Activated CD4-positive, alpha-beta memory T cell treated with anti-CD3 and anti-CD28 coated beads, Interleukin-2, amount 10 ng/mL, durations not matched to agents 7 days and 5 days (primary cell): ENCODE measurements at regions not wholly inside any gene's neighbourhood (a gene's known extent, or its start where the extent isn't known, plus 50 kb on each side); places are given as distances from the start of the nearest gene placed in this dataset.

Source experiments
- CTCF ChIA-PET: fragments of 350-600 bp; sonication (Branson Sonifier 250); formaldehyde crosslinking; loops from one replicate; lab custom pipeline; 2021; ENCODE audit warnings: antibody characterized with exemption, inconsistent platforms; lab: Charles Lee
- POLR2A ChIA-PET: fragments of 350-600 bp; sonication (Branson Sonifier 250); formaldehyde crosslinking; loops from one replicate; lab custom pipeline; 2021; ENCODE audit warnings: antibody characterized with exemption; lab: Charles Lee
- DNase-seq: peaks from one replicate; pipeline ENCODE4 v3.0.0-alpha.2; 2020
- H3K27ac Mint-ChIP-seq: one replicate; pipeline ENCODE4 v1.8.0; 2021; ENCODE audit warnings: mild to moderate bottlenecking, mixed read lengths
- H3K27me3 Mint-ChIP-seq: one replicate; pipeline ENCODE4 v1.8.0; 2021; ENCODE audit warnings: mixed read lengths
- H3K36me3 Mint-ChIP-seq: one replicate; pipeline ENCODE4 v1.8.0; 2021; ENCODE audit warnings: low read depth, mixed read lengths
- H3K4me1 Mint-ChIP-seq: one replicate; pipeline ENCODE4 v1.8.0; 2021; ENCODE audit warnings: mixed read lengths
- H3K4me3 Mint-ChIP-seq: one replicate; pipeline ENCODE4 v1.8.0; 2021; ENCODE audit warnings: mild to moderate bottlenecking, mixed read lengths
- H3K9me3 Mint-ChIP-seq: one replicate; pipeline ENCODE4 v1.8.0; 2021; ENCODE audit warnings: mixed read lengths

DNA sequence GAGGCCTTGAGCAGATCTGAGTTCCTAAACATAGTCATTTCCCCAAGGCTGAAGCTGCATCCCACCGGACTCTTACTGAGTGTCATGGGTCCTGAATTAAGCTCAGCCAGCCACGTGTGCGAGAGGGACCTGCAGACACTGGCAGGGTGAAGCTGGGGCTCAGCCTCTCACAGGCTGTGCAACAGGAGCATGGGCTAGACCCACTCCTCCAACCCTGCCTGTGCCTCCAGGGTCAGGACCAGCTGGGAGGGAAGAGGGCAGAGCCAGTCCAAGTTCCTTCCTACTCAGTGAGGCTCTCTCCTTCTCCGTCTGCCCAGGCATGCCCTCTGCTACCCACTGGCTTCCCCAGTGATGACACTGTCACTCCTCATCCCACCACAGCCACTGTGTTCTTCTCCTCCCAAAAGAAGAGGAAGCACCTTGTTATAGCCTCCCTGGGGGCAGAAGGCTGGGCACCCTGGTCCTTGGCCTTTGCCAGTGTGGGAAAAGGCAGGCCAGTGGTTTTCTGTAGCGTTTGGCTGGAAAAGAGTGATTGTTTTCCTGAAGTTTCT lies 78.9 kb downstream of the KCNF1 start:
- Mint-ChIP-seq H3K4me3 (no peak overlapping the region), H3K9me3 (no peaks in the 10 kb centered on the region), H3K27me3 (no peaks in the 10 kb centered on the region), H3K4me1 (no peaks in the 10 kb centered on the region), H3K36me3 (no peaks in the 10 kb centered on the region), H3K27ac (no peak overlapping the region)
- ChIA-PET CTCF (no interaction called here), POLR2A (no interaction called here)
- no peak for DNase-seq

DNA sequence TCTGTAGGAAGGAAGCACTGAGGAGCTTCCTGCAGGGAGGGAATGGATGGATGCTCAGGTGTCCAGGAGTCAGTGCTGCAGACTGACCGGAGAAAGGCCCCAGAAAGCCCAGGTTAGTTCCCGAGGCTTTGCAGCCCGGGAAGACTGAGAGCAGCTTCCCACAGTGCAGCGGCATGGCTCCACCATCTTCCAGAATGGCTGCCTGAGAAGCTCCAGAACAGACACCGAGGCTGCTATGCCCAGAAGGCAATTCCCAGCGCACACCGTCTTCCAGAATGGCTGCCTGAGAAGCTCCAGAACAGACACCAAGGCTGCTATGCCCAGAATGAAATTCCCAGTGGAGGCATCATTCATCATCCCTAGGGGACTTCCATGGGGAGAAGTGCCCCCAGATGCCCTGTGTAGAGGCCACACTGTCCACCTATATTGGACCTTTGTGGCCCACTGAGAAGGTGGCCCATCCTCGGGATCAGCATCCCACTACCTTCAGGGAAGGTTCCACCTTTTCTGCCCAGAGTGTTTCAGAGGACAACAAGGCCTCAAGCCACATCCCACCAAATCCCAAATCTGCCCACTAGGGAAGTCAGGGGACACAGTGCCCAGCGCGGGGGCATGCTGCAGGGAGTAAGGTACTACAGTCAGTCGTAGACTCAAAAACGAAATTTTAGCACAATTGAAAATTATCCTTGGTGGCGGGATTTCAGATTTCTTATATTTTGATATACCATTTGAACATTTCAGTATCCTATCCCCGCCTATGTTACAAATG lies 80.5 kb downstream of the KCNF1 start:
- no peaks in the 10 kb centered on the region for H3K4me1 Mint-ChIP-seq
- no peak overlapping the region for H3K4me3 Mint-ChIP-seq
- no peak overlapping the region for H3K27ac Mint-ChIP-seq
- no peak for DNase-seq
- POLR2A ChIA-PET = interaction anchor here (0.6 kb wide), 1 partner anchor 281 kb away, joined by 3 read pairs; no protein-coding TSS in a partner anchor
- no peaks in the 10 kb centered on the region for H3K9me3 Mint-ChIP-seq
- no peaks in the 10 kb centered on the region for H3K27me3 Mint-ChIP-seq
- no peaks in the 10 kb centered on the region for H3K36me3 Mint-ChIP-seq
- CTCF ChIA-PET = no interaction called here

DNA sequence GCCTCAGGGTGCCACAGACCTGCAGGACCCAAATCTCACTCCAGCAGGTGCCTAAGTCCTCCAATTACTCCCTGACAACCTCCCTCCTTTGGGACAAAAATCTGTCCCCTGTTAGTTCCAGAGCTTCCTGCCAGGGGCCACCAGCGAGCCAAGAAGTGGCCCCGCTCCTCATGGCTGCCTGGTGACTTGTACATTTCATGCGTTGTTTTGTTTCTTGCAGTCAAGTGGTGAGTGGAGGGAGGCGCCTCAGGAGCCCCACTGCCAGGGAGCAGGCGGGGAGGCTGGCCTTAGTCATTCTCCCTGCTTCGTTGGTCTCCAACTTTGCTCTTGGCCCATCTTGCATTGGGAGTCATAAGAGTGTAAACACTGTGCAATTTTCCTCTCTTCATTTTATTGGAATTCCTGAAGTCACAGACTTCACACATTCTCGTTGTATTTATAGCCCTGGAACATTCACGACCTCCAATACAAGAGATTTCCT lies 81.3 kb downstream of the KCNF1 start:
- no peaks in the 10 kb centered on the region for H3K9me3 Mint-ChIP-seq
- no peak for DNase-seq
- CTCF ChIA-PET = no interaction called here
- H3K27me3 Mint-ChIP-seq = no peaks in the 10 kb centered on the region
- POLR2A ChIA-PET = no interaction called here
- no peaks in the 10 kb centered on the region for H3K36me3 Mint-ChIP-seq
- no peak overlapping the region for H3K27ac Mint-ChIP-seq
- H3K4me3 Mint-ChIP-seq = no peak overlapping the region
- H3K4me1 Mint-ChIP-seq = no peaks in the 10 kb centered on the region

- no peak overlapping the region for H3K27ac Mint-ChIP-seq
- H3K4me1 Mint-ChIP-seq = no peaks in the 10 kb centered on the region
- POLR2A ChIA-PET = no interaction called here
- CTCF ChIA-PET = no interaction called here
- no peaks in the 10 kb centered on the region for H3K9me3 Mint-ChIP-seq
- no peak for DNase-seq
- H3K4me3 Mint-ChIP-seq = no peak overlapping the region
- no peaks in the 10 kb centered on the region for H3K27me3 Mint-ChIP-seq
- no peaks in the 10 kb centered on the region for H3K36me3 Mint-ChIP-seq
Measured at GRCh38 chr2:10995366-10995970, 83.7 kb downstream of the KCNF1 start.

DNA sequence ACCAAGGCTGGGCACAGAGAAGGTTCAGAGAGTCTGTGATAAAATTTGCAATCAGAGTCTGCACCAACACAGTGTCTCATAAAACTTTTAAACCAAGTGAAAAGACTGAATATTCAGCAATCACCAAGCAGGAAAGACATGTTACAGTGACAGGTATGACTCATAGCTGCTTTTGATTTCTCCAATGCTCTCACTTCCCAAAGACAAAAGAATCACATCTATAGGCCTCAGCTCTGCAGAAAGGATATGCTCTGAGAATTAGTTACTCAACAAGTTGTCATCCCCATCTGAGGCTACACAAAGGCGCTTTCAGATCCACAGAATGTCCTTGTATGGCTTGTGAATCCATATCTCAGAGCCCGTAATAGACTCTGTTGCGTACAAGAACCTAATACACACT lies 92.5 kb downstream of the KCNF1 start:
- no peak for DNase-seq
- Mint-ChIP-seq H3K27ac (no peak overlapping the region), H3K4me1 (no peaks in the 10 kb centered on the region), H3K36me3 (no peaks in the 10 kb centered on the region), H3K9me3 (no peaks in the 10 kb centered on the region), H3K27me3 (peaks cover 3% of the 10 kb centered on the region), H3K4me3 (no peak overlapping the region)
- POLR2A ChIA-PET = no interaction called here
- CTCF ChIA-PET = no interaction called here

GRCh38 chr2:11005032-11005431 lies 93.3 kb downstream of the KCNF1 start:
- no peaks in the 10 kb centered on the region for H3K4me1 Mint-ChIP-seq
- H3K27ac Mint-ChIP-seq = no peak overlapping the region
- H3K4me3 Mint-ChIP-seq = no peak overlapping the region
- H3K9me3 Mint-ChIP-seq = no peaks in the 10 kb centered on the region
- peaks cover 3% of the 10 kb centered on the region for H3K27me3 Mint-ChIP-seq
- ChIA-PET POLR2A (no interaction called here), CTCF (no interaction called here)
- no peaks in the 10 kb centered on the region for H3K36me3 Mint-ChIP-seq
- no peak for DNase-seq

DNA sequence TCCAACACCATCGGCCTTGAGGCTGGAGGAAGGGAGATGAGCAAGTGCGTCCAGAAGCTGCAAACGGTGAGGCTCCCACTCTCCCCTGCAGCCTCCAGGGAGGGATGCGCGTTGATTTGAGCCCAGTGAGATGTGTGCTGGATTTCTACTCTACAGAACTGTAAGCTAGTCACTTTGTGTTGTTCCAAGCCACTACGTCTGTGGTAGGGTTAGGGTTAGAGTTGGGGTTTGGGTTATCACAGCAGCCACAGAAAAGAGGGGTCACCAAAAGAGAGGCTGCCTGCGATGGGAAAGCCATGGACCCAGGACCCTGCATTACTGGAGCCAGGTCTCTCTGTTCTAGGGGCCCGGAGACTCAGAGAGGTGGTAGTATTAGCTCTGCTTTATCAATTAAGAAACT lies 94.5 kb downstream of the KCNF1 start:
- CTCF ChIA-PET = no interaction called here
- DNase-seq = no peak
- POLR2A ChIA-PET = no interaction called here
- H3K36me3 Mint-ChIP-seq = no peaks in the 10 kb centered on the region
- H3K4me1 Mint-ChIP-seq = no peaks in the 10 kb centered on the region
- H3K4me3 Mint-ChIP-seq = no peak overlapping the region
- no peak overlapping the region for H3K27ac Mint-ChIP-seq
- peaks cover 3% of the 10 kb centered on the region for H3K9me3 Mint-ChIP-seq
- peaks cover 3% of the 10 kb centered on the region for H3K27me3 Mint-ChIP-seq

DNA sequence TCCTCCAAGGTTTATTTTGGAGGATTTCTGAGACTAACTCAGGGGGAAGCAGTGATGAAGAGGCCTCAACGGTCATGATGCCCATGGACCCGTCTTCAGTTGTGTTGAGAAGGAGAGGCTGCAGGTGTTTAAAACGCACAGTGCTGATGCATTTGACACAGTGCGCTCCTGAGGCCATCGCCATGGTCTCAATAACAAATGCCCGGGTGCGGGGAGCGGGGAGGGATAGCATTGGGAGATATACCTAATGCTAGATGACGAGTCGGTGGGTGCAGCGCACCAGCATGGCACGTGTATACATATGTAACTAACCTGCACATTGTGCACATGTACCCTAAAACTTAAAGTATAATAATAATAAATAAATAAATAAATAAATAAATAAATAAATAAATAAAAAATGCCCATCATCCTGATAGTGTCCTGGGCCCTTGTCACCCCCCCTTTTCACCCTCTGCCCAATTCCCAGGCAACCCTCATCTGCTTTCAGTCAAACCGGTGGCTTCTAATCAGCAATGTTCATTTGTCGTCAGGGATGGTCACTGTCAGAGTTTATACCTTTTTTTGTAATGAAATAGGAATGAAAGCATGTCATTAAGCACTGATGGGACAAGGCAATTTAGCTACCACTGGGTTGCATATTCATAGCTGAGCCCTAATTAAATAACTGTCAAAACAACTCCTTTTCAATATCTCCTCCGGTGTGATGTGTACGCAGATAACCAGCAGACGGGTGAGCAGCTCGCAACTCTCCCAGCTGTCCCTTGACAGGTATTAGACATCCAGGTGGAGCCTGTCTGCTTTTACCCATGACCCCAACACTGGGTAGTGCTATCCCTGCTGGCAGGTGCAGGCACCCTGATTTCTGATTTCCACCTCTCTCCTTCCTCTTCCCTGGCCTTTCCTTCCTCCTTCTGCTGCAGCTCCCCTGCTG lies 95.9 kb downstream of the KCNF1 start:
- DNase-seq = no peak
- POLR2A ChIA-PET = no interaction called here
- Mint-ChIP-seq H3K36me3 (no peaks in the 10 kb centered on the region), H3K27ac (no peak overlapping the region), H3K4me3 (no peak overlapping the region), H3K27me3 (peaks cover 3% of the 10 kb centered on the region), H3K4me1 (no peaks in the 10 kb centered on the region), H3K9me3 (peaks cover 3% of the 10 kb centered on the region)
- CTCF ChIA-PET = no interaction called here

DNA sequence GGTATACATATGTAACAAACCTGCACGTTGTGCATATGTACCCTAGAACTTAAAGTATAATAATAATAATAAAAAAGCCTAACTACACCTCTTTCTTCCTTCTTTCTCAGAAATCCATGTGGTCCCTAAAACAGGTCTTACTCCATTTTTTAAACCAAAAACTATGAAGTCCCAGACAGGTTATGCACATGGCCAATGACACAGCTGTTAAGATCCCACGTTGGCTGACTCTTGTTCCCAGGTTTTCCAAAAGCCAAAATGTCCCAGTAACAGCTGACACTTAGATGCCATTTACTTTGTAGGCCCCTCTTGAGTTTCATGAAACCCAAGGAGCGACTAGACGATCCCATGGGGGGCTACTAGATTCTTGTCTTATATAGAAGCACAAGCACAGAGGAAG lies 97.0 kb downstream of the KCNF1 start:
- ChIA-PET POLR2A (no interaction called here), CTCF (no interaction called here)
- no peaks in the 10 kb centered on the region for H3K4me1 Mint-ChIP-seq
- no peaks in the 10 kb centered on the region for H3K36me3 Mint-ChIP-seq
- DNase-seq = no peak
- no peak overlapping the region for H3K27ac Mint-ChIP-seq
- H3K4me3 Mint-ChIP-seq = no peak overlapping the region
- peaks cover 3% of the 10 kb centered on the region for H3K9me3 Mint-ChIP-seq
- H3K27me3 Mint-ChIP-seq = peaks cover 2% of the 10 kb centered on the region

- no peak overlapping the region for H3K4me3 Mint-ChIP-seq
- no peaks in the 10 kb centered on the region for H3K36me3 Mint-ChIP-seq
- H3K27me3 Mint-ChIP-seq = peaks cover 2% of the 10 kb centered on the region
- ChIA-PET CTCF (no interaction called here), POLR2A (no interaction called here)
- no peaks in the 10 kb centered on the region for H3K4me1 Mint-ChIP-seq
- H3K9me3 Mint-ChIP-seq = peaks cover 3% of the 10 kb centered on the region
- H3K27ac Mint-ChIP-seq = no peak overlapping the region
- no peak for DNase-seq
Measured at GRCh38 chr2:11009176-11009575, 97.4 kb downstream of the KCNF1 start.

DNA sequence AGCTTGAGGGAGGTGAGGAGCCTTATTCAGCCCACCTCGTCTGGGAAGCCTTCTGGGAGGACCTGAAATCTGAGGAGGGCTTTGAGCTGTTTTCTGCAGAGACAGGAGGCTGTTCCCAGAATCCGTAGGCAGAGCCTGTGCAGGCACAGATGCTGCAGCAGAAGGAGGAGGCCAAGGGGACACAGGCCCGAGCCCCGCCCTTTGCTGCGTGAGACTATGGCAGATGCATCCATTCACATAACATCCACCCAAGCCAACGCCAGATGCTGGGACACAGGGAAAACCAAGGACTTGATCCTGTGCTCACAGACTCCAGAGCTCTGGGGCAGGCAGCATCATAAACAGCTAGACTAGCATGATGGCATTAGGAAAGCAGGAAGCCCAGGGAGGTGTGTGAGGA lies 98.2 kb downstream of the KCNF1 start:
- DNase-seq = no peak
- H3K27ac Mint-ChIP-seq = no peak overlapping the region
- no peaks in the 10 kb centered on the region for H3K36me3 Mint-ChIP-seq
- no peaks in the 10 kb centered on the region for H3K4me1 Mint-ChIP-seq
- POLR2A ChIA-PET = no interaction called here
- CTCF ChIA-PET = no interaction called here
- peaks cover 2% of the 10 kb centered on the region for H3K27me3 Mint-ChIP-seq
- H3K4me3 Mint-ChIP-seq = no peak overlapping the region
- peaks cover 3% of the 10 kb centered on the region for H3K9me3 Mint-ChIP-seq

DNA sequence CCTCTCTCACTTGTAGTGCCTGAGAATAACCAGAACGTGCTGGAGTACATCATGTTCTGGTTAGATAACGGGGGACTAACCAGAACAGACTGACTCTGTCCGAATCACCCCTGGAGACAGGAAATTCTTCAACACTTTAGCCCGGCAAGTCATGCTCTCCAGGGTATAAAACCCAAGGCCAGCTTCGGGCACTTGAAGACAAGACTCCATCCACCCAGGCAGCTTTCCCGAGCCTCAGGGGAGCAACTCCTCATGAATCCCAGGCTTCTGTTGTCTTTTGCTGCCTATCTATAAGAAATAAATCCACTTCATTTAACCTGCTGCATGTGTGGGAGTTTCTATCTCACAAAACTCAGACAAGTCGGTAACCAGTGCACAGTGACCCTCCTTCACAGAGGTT lies 99.6 kb downstream of the KCNF1 start:
- H3K4me3 Mint-ChIP-seq = no peak overlapping the region
- H3K27ac Mint-ChIP-seq = no peak overlapping the region
- peaks cover 3% of the 10 kb centered on the region for H3K9me3 Mint-ChIP-seq
- DNase-seq = no peak
- no peaks in the 10 kb centered on the region for H3K36me3 Mint-ChIP-seq
- H3K4me1 Mint-ChIP-seq = no peaks in the 10 kb centered on the region
- ChIA-PET POLR2A (no interaction called here), CTCF (no interaction called here)
- H3K27me3 Mint-ChIP-seq = peaks cover 7% of the 10 kb centered on the region

- Mint-ChIP-seq H3K4me1 (no peaks in the 10 kb centered on the region), H3K27ac (no peak overlapping the region), H3K9me3 (peaks cover 3% of the 10 kb centered on the region), H3K36me3 (no peaks in the 10 kb centered on the region), H3K4me3 (no peak overlapping the region), H3K27me3 (peaks cover 9% of the 10 kb centered on the region)
- DNase-seq = no peak
- ChIA-PET POLR2A (no interaction called here), CTCF (no interaction called here)
Measured at GRCh38 chr2:11012131-11012693, 100.5 kb downstream of the KCNF1 start.
